HUES48 (cell line): ENCODE measurements at regions not wholly inside any gene's neighbourhood (a gene's known extent, or its start where the extent isn't known, plus 50 kb on each side); places are given as distances from the start of the nearest gene placed in this dataset.
"Not testable (repeated sequence)": the region's sequence is repeated elsewhere in the genome, so short reads cannot be mapped to it uniquely, and the experiment has no call there.

Experiments used
- H3K27ac ChIP-seq: one replicate; pipeline ENCODE4 v1.7.0; 2013; ENCODE audit warnings: low read depth, low read length, inconsistent platforms
- H3K27me3 ChIP-seq: 2 replicates; pipeline ENCODE4 v1.6.1; 2013; ENCODE audit warnings: mild to moderate bottlenecking, low read length; ENCODE audit not compliant: control insufficient read depth, insufficient read depth
- H3K36me3 ChIP-seq: 2 replicates; pipeline ENCODE4 v1.6.1; 2013; ENCODE audit warnings: low read length; ENCODE audit not compliant: control insufficient read depth, insufficient read depth
- H3K4me1 ChIP-seq: 2 replicates; pipeline ENCODE4 v1.6.1; 2013; ENCODE audit warnings: mild to moderate bottlenecking, low read length; ENCODE audit not compliant: control insufficient read depth, insufficient read depth
- H3K4me3 ChIP-seq: 2 replicates; pipeline ENCODE4 v1.5.1; 2013; ENCODE audit warnings: mild to moderate bottlenecking, low read depth, low read length
- H3K9ac ChIP-seq: 2 replicates; pipeline ENCODE4 v1.6.1; 2013; ENCODE audit warnings: mild to moderate bottlenecking, low read depth, low read length, moderate library complexity
- H3K9me3 ChIP-seq: 2 replicates; pipeline ENCODE4 v1.6.1; 2013; ENCODE audit warnings: low read length; ENCODE audit not compliant: control insufficient read depth, insufficient read depth

- Histone ChIP-seq H3K27me3 (no peaks in the 10 kb centered on the region), H3K9ac (no peak overlapping the region), H3K9me3 (peaks cover 20% of the 10 kb centered on the region)
Observed at GRCh38 chr17:63203652-63204051, 237.6 kb downstream of the TANC2 start.

GRCh38 chr17:63221939-63222338 lies 224.2 kb downstream of the CYB561 start:
- Histone ChIP-seq H3K4me3 (no peak overlapping the region), H3K9ac (no peak overlapping the region), H3K27ac (no peak overlapping the region), H3K27me3 (no peaks in the 10 kb centered on the region), H3K36me3 (no peaks in the 10 kb centered on the region), H3K4me1 (no peaks in the 10 kb centered on the region), H3K9me3 (no peaks in the 10 kb centered on the region)

More at GRCh38 chr17:63203652-63204051, 237.6 kb downstream of the TANC2 start:
- Histone ChIP-seq H3K4me1 (no peaks in the 10 kb centered on the region), H3K36me3 (no peaks in the 10 kb centered on the region), H3K4me3 (no peak overlapping the region), H3K27ac (no peak overlapping the region)

GRCh38 chr17:63222655-63223054 lies 223.5 kb downstream of the CYB561 start:
- Histone ChIP-seq H3K36me3 (no peaks in the 10 kb centered on the region), H3K27me3 (no peaks in the 10 kb centered on the region), H3K4me3 (no peak overlapping the region), H3K27ac (no peak overlapping the region), H3K9ac (no peak overlapping the region), H3K4me1 (no peaks in the 10 kb centered on the region), H3K9me3 (no peaks in the 10 kb centered on the region)

GRCh38 chr17:63223212-63223911 lies 222.7 kb downstream of the CYB561 start:
- Histone ChIP-seq H3K9me3 (no peaks in the 10 kb centered on the region), H3K9ac (no peak overlapping the region), H3K27me3 (no peaks in the 10 kb centered on the region), H3K36me3 (no peaks in the 10 kb centered on the region), H3K4me1 (no peaks in the 10 kb centered on the region), H3K27ac (no peak overlapping the region), H3K4me3 (no peak overlapping the region)

- H3K36me3 ChIP-seq: no peaks in the 10 kb centered on the region
- no peak overlapping the region for H3K4me3 ChIP-seq
- no peaks in the 10 kb centered on the region for H3K27me3 ChIP-seq
- H3K9me3 ChIP-seq: no peaks in the 10 kb centered on the region
- H3K9ac ChIP-seq: no peak overlapping the region
- no peaks in the 10 kb centered on the region for H3K4me1 ChIP-seq
- H3K27ac ChIP-seq: no peak overlapping the region
Observed at GRCh38 chr17:63224644-63225043, 221.5 kb downstream of the CYB561 start.

- H3K27ac ChIP-seq, H3K9me3 ChIP-seq, H3K4me1 ChIP-seq, H3K9ac ChIP-seq, H3K36me3 ChIP-seq, H3K4me3 ChIP-seq, H3K27me3 ChIP-seq: not testable (repeated sequence)
Observed at GRCh38 chr17:63226720-63227119, 219.4 kb downstream of the CYB561 start.

- H3K36me3 ChIP-seq: not testable (repeated sequence)
Observed at GRCh38 chr17:63231015-63231620, 215.0 kb downstream of the CYB561 start.

GRCh38 chr17:63232565-63233310 lies 213.4 kb downstream of the CYB561 start:
- no peaks in the 10 kb centered on the region for H3K4me1 ChIP-seq
- no peaks in the 10 kb centered on the region for H3K36me3 ChIP-seq
- H3K27me3 ChIP-seq: no peaks in the 10 kb centered on the region
- no peak overlapping the region for H3K27ac ChIP-seq
- no peak overlapping the region for H3K9ac ChIP-seq
- H3K4me3 ChIP-seq: no peak overlapping the region
- no peaks in the 10 kb centered on the region for H3K9me3 ChIP-seq

More at GRCh38 chr17:63231015-63231620, 215.0 kb downstream of the CYB561 start:
- H3K4me3 ChIP-seq, H3K9me3 ChIP-seq, H3K27ac ChIP-seq, H3K4me1 ChIP-seq, H3K9ac ChIP-seq, H3K27me3 ChIP-seq: not testable (repeated sequence)

- Histone ChIP-seq H3K4me1 (no peaks in the 10 kb centered on the region), H3K4me3 (no peak overlapping the region), H3K9ac (no peak overlapping the region), H3K27ac (no peak overlapping the region), H3K36me3 (no peaks in the 10 kb centered on the region), H3K27me3 (no peaks in the 10 kb centered on the region), H3K9me3 (no peaks in the 10 kb centered on the region)
Observed at GRCh38 chr17:63240106-63240505, 206.0 kb downstream of the CYB561 start.

GRCh38 chr17:63246344-63246743 lies 199.8 kb downstream of the CYB561 start:
- no peak overlapping the region for H3K4me3 ChIP-seq
- H3K9me3 ChIP-seq: no peaks in the 10 kb centered on the region
- peaks cover 6% of the 10 kb centered on the region; the same call in 1 of the 2 replicates for H3K4me1 ChIP-seq
- H3K36me3 ChIP-seq: no peaks in the 10 kb centered on the region
- no peak overlapping the region for H3K9ac ChIP-seq
- H3K27me3 ChIP-seq: no peaks in the 10 kb centered on the region
- H3K27ac ChIP-seq: no peak overlapping the region

GRCh38 chr17:63247706-63248105 lies 198.4 kb downstream of the CYB561 start:
- Histone ChIP-seq H3K9ac (no peak overlapping the region), H3K9me3 (no peaks in the 10 kb centered on the region), H3K27me3 (no peaks in the 10 kb centered on the region), H3K27ac (no peak overlapping the region), H3K36me3 (no peaks in the 10 kb centered on the region), H3K4me1 (peaks cover 6% of the 10 kb centered on the region; the same call in 1 of the 2 replicates), H3K4me3 (no peak overlapping the region)
